ENCODE measurements at regions not wholly inside any gene's neighbourhood (a gene's known extent, or its start where the extent isn't known, plus 50 kb on each side); places are given as distances from the start of the nearest gene placed in this dataset.
"Not testable (repeated sequence)": the region's sequence is repeated elsewhere in the genome, so short reads cannot be mapped to it uniquely, and the experiment has no call there.

DNA sequence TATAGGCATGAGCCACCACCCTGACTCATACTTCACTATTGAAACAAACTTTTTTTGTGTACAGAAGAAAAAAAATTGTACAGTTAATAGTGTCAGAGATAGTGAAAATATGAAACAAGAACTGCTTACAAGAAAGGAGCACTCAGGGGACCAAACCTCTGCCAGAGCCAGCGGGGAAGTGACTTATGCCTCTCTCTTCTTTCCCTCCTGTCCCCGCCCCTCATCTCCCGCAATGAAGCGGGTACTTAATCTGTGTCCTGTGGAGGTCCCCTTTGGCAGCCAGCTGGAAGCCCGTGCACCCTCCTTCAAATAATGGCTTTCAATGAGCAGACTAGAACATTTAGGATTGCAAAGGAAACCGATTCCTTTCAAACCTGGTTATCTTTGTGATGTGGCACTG is 51.5 kb downstream of the PPIAL4A start:
- DNase-seq, H3K4me1 ChIP-seq: not testable (repeated sequence)

DNA sequence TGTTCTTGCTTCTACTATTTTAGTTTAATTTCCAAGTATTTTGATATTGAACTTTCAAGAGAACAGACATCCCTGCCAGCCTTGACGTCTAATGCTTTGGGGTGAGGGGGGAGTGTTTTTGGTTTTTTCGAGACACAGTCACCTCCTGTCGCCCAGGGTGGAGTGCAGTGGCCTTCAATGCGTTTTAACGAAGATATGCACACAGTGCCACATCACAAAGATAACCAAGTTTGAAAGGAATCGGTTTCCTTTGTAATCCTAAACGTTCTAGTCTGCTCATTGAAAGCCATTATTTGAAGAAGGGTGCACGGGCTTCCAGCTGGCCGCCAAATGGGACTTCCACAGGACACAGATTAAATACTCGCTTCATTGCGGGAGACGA is 52.3 kb downstream of the PPIAL4A start:
- WGBS, 2 donors = 2 to 7% methylated on average over 12 of the region's 12 CpGs
- peak overlapping the region; percentile 57 to 78 (median 65) for H3K27ac ChIP-seq
- intact Hi-C loops (cut with DNase I) = not testable (repeated sequence)

More for the DNA sequence above, 51.5 kb downstream of the PPIAL4A start:
- H3K27me3 ChIP-seq; H3K27ac ChIP-seq; H3K4me3 ChIP-seq; H3K36me3 ChIP-seq; intact Hi-C loops (cut with DNase I); H3K9me3 ChIP-seq: not testable (repeated sequence)
- 64 to 79% methylated on average over 1 to 4 of the region's 6 CpGs for WGBS, 2 donors

DNA sequence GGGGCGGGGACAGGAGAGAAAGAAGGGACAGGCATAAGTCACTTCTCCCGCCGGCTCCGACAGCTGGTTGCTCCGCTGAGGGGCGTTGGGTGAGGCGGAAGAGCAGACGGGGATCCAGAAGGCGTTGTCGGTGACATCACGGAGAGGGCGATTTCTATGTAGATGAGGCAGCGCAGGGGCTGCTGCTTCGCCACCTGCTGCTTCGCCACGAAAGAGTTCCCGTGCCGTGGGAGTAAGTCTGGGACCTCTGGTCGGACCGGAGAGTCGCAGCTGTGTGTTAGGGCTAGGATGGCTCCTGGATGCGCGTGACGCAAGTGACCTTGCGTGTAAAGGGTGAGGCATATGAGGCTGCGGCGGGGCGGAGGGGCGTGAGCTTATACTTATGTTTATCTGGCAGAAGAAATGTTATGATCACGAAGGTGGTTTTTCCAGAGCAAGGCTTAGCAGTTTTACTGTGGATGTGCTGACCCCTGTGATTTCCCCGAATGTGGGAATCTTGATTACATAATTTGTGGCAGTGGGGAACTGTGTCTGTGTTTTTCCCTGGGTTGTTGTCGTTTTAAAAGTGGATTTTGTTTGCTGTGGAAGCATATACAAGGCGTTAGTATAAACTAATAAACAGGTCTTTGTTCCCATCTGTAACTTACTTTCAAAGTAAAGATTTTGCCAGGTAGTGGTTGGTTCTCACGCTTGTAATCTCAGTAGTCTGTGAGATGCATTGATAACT is 52.8 kb downstream of the PPIAL4A start:
- H3K36me3 ChIP-seq; intact Hi-C loops (cut with DNase I); H3K4me1 ChIP-seq; H3K9me3 ChIP-seq; H3K27me3 ChIP-seq: not testable (repeated sequence)
- 0 to 1% methylated on average over 33 of the region's 34 CpGs for WGBS, 2 donors
- Histone ChIP-seq H3K4me3 (peak overlapping the region; percentile 19 to 49 (median 44)), H3K27ac (peak overlapping the region; percentile 57 to 78 (median 65))
- DNase-seq = peak; percentile 78
- TF ChIP-seq POLR2AphosphoS5 (IDR thresholded peaks at IDR 0.05) = peak in 3 of 4 donors; percentile 10 to 66 (median 54)

More for the DNA sequence above, 52.3 kb downstream of the PPIAL4A start:
- H3K9me3 ChIP-seq, H3K27me3 ChIP-seq, H3K4me1 ChIP-seq, H3K36me3 ChIP-seq, DNase-seq: not testable (repeated sequence)
- H3K4me3 ChIP-seq = peak overlapping the region in 3 of 4 donors; percentile 41 to 49 (median 48)

DNA sequence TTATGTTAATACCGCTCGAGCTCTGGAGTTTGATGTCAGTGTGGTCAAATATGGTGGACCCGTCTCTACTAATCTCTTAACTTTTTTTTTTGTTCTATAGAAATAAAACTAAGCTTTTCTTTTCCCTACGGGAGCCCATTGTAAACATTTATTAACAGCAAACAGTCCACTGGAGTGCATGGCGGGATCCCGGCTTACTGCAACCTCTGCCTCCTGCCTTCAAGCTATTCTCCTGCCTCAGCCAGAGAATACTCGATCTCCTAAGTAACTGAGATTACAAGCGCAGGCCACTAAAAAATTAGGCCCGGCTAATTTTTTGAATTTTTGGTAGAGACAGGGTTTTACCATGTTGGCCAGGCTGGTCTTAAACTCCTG is 53.4 kb downstream of the PPIAL4A start:
- H3K27ac ChIP-seq; H3K4me3 ChIP-seq; H3K36me3 ChIP-seq; H3K9me3 ChIP-seq; H3K27me3 ChIP-seq; intact Hi-C loops (cut with DNase I); H3K4me1 ChIP-seq; DNase-seq: not testable (repeated sequence)
- no CpG with 5 or more reads among the region's 9 CpGs for WGBS, 2 donors

DNA sequence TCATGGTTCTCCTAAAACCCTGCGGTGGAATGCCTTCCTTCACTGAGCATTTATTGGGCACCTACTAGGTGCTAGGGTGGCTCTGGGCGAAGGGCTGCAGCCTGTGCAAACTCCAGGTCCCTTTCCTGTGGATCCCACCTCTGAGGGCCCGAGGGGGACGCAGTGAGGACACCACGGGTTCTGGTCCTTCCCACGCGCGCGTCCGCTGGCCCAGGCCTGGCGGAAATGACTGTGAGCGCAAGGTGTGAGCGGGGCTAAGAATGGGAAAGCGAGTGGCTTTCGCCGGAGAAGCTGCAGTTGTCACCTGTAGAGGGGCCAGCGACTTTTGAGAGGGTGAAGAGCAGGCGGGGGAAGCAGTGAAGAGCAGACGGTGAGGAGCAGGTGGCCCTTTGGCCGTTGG is 55.1 kb downstream of the PPIAL4A start:
- intact Hi-C loops (cut with DNase I); H3K4me1 ChIP-seq: not testable (repeated sequence)
- 96 to 98% methylated on average over 20 of the region's 20 CpGs for WGBS, 2 donors

DNA sequence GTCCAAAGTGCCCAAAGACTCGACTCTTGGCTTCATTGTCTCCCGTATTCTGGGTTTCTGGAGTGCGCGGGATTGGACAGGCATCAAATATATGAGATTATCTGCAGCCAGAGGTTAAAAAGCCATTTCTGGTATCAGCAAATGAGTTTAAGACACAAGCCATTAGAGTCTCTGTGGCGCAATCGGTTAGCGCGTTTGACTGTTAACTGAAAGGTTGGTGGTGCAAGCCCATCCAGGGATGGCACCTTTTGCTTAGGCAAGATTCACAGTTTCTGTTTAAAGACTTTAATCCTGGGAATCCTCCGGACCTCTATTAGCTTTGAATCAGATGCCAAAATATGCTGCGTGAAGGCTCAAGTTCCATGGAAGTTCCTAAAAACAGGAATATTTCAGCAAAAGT is 55.6 kb downstream of the PPIAL4A start:
- intact Hi-C loops (cut with DNase I); DNase-seq; H3K4me3 ChIP-seq; H3K27me3 ChIP-seq; H3K36me3 ChIP-seq; H3K27ac ChIP-seq; H3K4me1 ChIP-seq; H3K9me3 ChIP-seq: not testable (repeated sequence)
- WGBS, 2 donors = 95 to 96% methylated on average over 6 to 8 of the region's 10 CpGs

More for the DNA sequence above, 55.1 kb downstream of the PPIAL4A start:
- H3K4me3 ChIP-seq, H3K36me3 ChIP-seq, H3K27ac ChIP-seq, DNase-seq, H3K27me3 ChIP-seq, H3K9me3 ChIP-seq: not testable (repeated sequence)

DNA sequence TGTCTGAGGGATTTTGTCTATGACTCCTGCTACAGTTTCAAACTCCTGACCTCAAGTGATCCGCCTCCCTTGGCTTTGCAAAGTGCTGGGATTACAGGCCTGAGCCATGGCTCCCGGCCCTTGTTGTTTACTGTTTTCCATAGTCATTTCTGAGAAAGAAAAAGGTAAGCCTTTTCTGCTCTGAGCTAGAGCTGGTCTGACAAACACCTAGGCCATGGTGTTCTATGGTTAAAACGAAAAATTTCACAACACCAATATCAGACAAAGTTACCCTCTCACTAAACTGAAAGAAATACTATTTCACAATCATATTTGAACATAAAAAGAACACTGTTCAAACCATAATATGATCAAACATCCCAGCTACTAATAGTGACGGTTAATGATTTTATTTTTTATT is 57.5 kb downstream of the PPIAL4A start:
- H3K36me3 ChIP-seq; H3K27ac ChIP-seq; H3K9me3 ChIP-seq; intact Hi-C loops (cut with DNase I); H3K4me3 ChIP-seq; H3K4me1 ChIP-seq; DNase-seq; H3K27me3 ChIP-seq: not testable (repeated sequence)
- 66 to 84% methylated on average over 4 of the region's 4 CpGs for WGBS, 2 donors

DNA sequence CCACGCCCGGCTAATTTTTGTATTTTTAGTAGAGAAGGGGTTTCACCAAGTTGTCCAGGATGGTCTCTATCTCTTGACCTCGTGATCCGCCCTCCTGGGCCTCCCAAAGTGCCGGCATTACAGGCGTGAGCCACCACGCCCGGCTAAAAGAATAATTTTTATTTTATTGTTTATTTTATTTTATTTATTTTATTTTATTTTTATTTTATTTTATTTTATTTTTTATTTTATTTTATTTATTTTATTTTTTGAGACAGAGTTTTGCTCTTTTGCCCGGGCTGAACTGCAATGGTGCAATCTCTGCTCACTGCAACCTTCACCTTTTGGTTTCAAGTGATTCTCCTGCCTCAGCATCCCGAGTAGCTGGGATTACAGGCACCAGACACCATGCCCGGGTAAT is 60.2 kb downstream of the PPIAL4A start:
- DNase-seq; intact Hi-C loops (cut with DNase I); H3K27me3 ChIP-seq; H3K4me1 ChIP-seq; H3K36me3 ChIP-seq; H3K27ac ChIP-seq; H3K9me3 ChIP-seq; H3K4me3 ChIP-seq: not testable (repeated sequence)
- 94 to 95% methylated on average over 11 of the region's 11 CpGs for WGBS, 2 donors

DNA sequence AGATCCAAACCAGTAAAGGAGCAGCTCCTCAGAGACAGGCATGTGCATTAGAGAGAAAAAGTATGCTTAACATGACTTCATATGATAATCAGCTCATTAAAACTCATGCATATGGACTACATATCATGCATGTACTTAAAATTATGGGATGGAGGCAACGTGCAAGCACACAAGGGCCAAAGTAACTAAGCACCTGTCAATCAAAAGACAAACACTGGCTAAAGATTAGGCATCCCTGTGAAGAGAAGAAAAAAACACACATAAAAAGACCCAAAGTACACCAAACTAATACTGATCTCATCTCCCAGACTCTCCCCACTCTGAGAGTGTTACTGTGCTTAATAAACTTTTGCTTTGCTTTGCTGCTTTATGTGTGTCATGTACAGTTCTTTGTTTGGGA is 61.1 kb downstream of the PPIAL4A start:
- H3K27ac ChIP-seq; H3K36me3 ChIP-seq; intact Hi-C loops (cut with DNase I); H3K4me1 ChIP-seq; H3K4me3 ChIP-seq; H3K27me3 ChIP-seq; DNase-seq; H3K9me3 ChIP-seq: not testable (repeated sequence)
- 52 to 68% methylated on average over 1 of the region's 1 CpG for WGBS, 2 donors

DNA sequence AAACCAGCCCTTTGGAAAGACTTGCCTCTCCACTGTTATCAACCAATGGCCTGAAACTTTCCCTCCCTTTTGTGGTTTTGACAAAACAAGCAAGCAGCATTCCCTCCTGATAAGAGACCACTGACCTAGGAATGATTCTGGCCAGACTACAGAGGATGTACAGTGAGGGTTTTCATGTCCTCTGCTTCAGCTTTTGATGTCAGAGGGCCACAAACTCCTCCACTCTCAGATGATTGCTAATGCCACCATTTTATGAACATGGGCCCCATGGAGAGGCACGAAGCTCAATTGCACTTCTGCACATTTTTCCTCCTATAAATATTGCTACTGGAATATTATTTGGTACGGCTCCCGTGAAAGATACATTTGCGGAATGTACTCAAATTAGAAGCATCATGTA is 61.5 kb downstream of the PPIAL4A start:
- H3K27ac ChIP-seq; H3K4me1 ChIP-seq; DNase-seq; H3K27me3 ChIP-seq; intact Hi-C loops (cut with DNase I); H3K9me3 ChIP-seq; H3K36me3 ChIP-seq; H3K4me3 ChIP-seq: not testable (repeated sequence)
- WGBS, 2 donors = 95 to 96% methylated on average over 4 of the region's 4 CpGs

DNA sequence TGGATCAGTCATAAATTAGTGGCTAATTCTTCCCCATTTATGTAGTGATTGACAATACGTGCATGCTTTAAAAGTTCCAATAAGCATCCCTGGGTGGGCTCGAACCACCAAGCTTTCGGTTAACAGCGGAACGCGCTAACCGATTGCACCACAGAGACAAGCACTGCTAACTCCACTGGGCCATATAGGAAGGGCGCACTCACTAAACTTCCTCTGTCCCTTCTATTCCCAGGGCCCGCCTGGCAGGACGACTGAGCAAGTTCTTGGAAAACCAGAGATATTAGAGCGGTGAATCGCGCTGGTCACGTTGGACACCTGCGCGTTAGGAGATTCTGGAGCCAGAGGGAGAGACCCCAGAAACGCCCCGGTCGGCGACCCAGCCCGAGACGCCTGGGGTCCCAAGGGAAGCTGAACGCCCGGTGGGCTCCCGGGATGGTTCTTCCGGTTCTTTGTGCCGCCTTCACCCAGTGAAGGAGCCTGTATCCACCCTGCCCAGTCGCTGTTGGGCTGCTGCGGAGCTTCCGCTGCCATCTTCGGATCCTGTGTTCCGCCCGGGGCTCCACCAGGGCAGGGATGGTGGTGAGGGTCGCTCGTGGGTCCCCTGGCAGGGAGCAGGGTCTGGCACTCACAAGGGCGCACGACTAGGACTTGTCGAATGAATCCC is 62.8 kb downstream of the PPIAL4A start:
- 33 to 67% methylated on average over 30 of the region's 38 CpGs for WGBS, 2 donors
- DNase-seq; H3K36me3 ChIP-seq; H3K9me3 ChIP-seq; intact Hi-C loops (cut with DNase I); H3K27me3 ChIP-seq; H3K4me1 ChIP-seq; H3K27ac ChIP-seq: not testable (repeated sequence)
- H3K4me3 ChIP-seq = peak overlapping the region in 1 of 4 donors; percentile 17

DNA sequence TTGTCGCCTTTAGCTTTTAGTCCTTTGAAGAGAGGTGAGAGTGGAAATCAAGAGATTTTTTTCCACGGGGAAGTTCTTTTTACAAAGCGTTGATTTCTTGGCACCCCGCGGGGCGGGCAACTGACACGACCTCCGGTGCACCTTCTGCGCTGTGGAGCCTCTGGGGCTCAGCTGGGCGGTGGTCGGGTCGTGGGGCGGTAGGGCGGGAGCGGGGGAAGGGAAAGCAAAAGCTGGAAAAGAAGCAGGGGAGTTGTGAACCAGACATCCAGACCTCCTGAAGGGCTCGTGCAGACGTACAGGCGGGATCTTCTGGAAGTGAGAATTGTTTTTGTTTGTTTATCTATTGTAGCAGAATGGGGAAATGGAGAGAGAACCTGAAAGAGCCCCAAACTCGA is 63.3 kb downstream of the PPIAL4A start:
- peak overlapping the region in 2 of 4 donors; percentile 17 to 21 for H3K4me3 ChIP-seq
- H3K4me1 ChIP-seq; DNase-seq; H3K9me3 ChIP-seq; H3K27me3 ChIP-seq; H3K27ac ChIP-seq; H3K36me3 ChIP-seq; intact Hi-C loops (cut with DNase I): not testable (repeated sequence)
- WGBS, 2 donors = 28 to 68% methylated on average over 18 of the region's 19 CpGs

Data from sigmoid colon (tissue), 6 donors.